Thoracic aorta (tissue), 2 donors: ENCODE measurements at regions not wholly inside any gene's neighbourhood (a gene's known extent, or its start where the extent isn't known, plus 50 kb on each side); places are given as distances from the start of the nearest gene placed in this dataset.
"Not testable (repeated sequence)": the region's sequence is repeated elsewhere in the genome, so short reads cannot be mapped to it uniquely, and the experiment has no call there.

Experiments
- ATAC-seq: fragments of 150-250 bp; one replicate; pipeline ENCODE4 v1.8.0; 2017; ENCODE audit warnings: low read depth; ENCODE audit not compliant: insufficient number of reproducible peaks, low FRiP score
- DNase-seq: peaks from one replicate; pipeline ENCODE4 v3.0.0-alpha.2; 2020; ENCODE audit warnings: low spot score
- H3K27ac ChIP-seq, 2 donors: fragments of 200-600 bp; sonication (generic); 1 replicate in 1 of 2; 2 replicates in 1 of 2; pipeline ENCODE4 v1.5.1; 2016; ENCODE audit warnings: mild to moderate bottlenecking in 2 of 2, moderate library complexity in 2 of 2
- H3K27me3 ChIP-seq: fragments of 200-600 bp; sonication (generic); replicated peaks from 2 replicates; pipeline ENCODE4 v1.6.0; 2016; ENCODE audit warnings: mild to moderate bottlenecking; ENCODE audit not compliant: insufficient read depth
- H3K36me3 ChIP-seq: fragments of 200-600 bp; sonication (generic); one replicate; pipeline ENCODE4 v1.5.1; 2016
- H3K4me1 ChIP-seq, 2 donors: fragments of 200-600 bp; sonication (generic); 1 replicate in 1 of 2; 2 replicates in 1 of 2; pipeline versions ENCODE4 v1.5.1 to v1.6.0; 2016; ENCODE audit warnings: low read depth in 2 of 2, mild to moderate bottlenecking in 1 of 2; ENCODE audit not compliant: control insufficient read depth in 1 of 2
- H3K4me3 ChIP-seq: fragments of 200-600 bp; sonication (generic); 2 replicates; pipeline ENCODE4 v1.5.1; 2016; ENCODE audit warnings: mild to moderate bottlenecking
- H3K9me3 ChIP-seq: fragments of 200-600 bp; sonication (generic); 2 replicates; pipeline ENCODE4 v1.5.1; 2016

DNA sequence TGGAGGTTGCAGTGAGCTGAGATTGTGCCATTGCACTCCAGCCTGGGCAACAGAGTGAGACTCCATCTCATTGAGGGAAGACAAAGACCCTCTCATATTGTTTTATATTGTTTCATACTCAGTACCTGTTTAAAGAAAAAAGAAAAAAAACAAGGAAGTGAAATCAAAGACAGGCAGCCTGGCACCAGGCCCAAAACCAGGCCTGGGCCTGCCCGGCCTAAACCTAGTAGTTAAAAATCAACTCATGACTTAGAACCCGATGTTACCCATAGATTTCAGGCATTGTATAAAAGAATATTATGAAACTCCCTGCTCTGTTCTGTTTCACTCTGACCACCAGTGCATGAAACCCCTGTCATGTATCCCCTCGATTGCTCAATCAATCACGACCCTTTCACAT, 50.2 kb upstream of the GOLGA8O start:
- not testable (repeated sequence) for H3K9me3 ChIP-seq, H3K4me1 ChIP-seq, H3K36me3 ChIP-seq, H3K27me3 ChIP-seq, DNase-seq, H3K27ac ChIP-seq, ATAC-seq, H3K4me3 ChIP-seq
